HEK293 (cell line): ENCODE measurements at regions not wholly inside any gene's neighbourhood (a gene's known extent, or its start where the extent isn't known, plus 50 kb on each side); places are given as distances from the start of the nearest gene placed in this dataset.

ENCODE experiments used
- CTCF ChIA-PET: fragments of 350-600 bp; formaldehyde crosslinking; extraction: SDS; loops from one replicate; lab custom pipeline; 2021; ENCODE audit warnings: antibody characterized with exemption; lab: Yijun Ruan, JAX
- POLR2A ChIA-PET: fragments of 300-600 bp; formaldehyde crosslinking; extraction: SDS; loops from one replicate; lab custom pipeline; 2020; ENCODE audit warnings: antibody characterized with exemption, inconsistent platforms; lab: Yijun Ruan, JAX
- H3K27ac ChIP-seq: fragments of 200-500 bp; sonication (Bioruptor generic); 2 replicates; pipeline ENCODE4 v1.5.1; 2014; ENCODE audit warnings: low read depth, low read length, control low read depth, inconsistent platforms; ENCODE audit errors: extremely low read depth
- H3K36me3 ChIP-seq, 2 experiments: fragments of 200-500 bp in 1 of 2; sonication (Bioruptor generic) in 1 of 2; 1 replicate in 1 of 2; 2 replicates in 1 of 2; pipeline ENCODE4 v1.5.1; 2014 to 2017; ENCODE audit warnings: inconsistent platforms in 2 of 2, low read length in 2 of 2; ENCODE audit not compliant: control insufficient read depth in 2 of 2, insufficient read depth in 1 of 2
- H3K4me1 ChIP-seq: fragments of 200-500 bp; sonication (Bioruptor generic); 2 replicates; pipeline ENCODE4 v1.5.1; 2014; ENCODE audit warnings: mild to moderate bottlenecking, low read length, inconsistent platforms; ENCODE audit not compliant: control insufficient read depth, insufficient read depth
- H3K4me3 ChIP-seq: 2 replicates; pipeline ENCODE4 v1.5.1; 2011; ENCODE audit warnings: low read depth, mild to moderate bottlenecking, control low read depth, low read length, moderate library complexity
- H3K9me3 ChIP-seq: fragments of 200-500 bp; sonication (Bioruptor generic); 2 replicates; pipeline ENCODE4 v1.5.1; 2014; ENCODE audit warnings: low read depth, low read length, inconsistent platforms; ENCODE audit not compliant: control insufficient read depth, insufficient read depth
- BCL11B ChIP-seq: fragments of 450-650 bp; formaldehyde crosslinking; IDR thresholded peaks from 2 replicates; pipeline ENCODE4 v1.5.1; 2016; ENCODE audit warnings: low read depth, missing biosample characterization, missing genetic modification characterization
- KLF9 ChIP-seq: fragments of 450-650 bp; formaldehyde crosslinking; IDR thresholded peaks from 2 replicates; pipeline ENCODE4 v1.5.1; 2016; ENCODE audit warnings: missing biosample characterization, missing genetic modification characterization, low read depth
- SCRT1 ChIP-seq: fragments of 450-650 bp; formaldehyde crosslinking; IDR thresholded peaks from 2 replicates; pipeline ENCODE4 v1.5.1; 2016; ENCODE audit warnings: missing biosample characterization, missing genetic modification characterization, borderline replicate concordance
- SP2 ChIP-seq: fragments of 450-650 bp; formaldehyde crosslinking; IDR thresholded peaks from 2 replicates; pipeline ENCODE4 v1.5.1; 2016; ENCODE audit warnings: missing biosample characterization, missing genetic modification characterization
- WT1 ChIP-seq: fragments of 450-650 bp; formaldehyde crosslinking; IDR thresholded peaks from 2 replicates; pipeline ENCODE4 v1.5.1; 2016; ENCODE audit warnings: missing biosample characterization, missing genetic modification characterization
- ZBTB17 ChIP-seq: fragments of 450-650 bp; formaldehyde crosslinking; IDR thresholded peaks from 2 replicates; pipeline ENCODE4 v1.5.1; 2016; ENCODE audit warnings: missing biosample characterization, missing genetic modification characterization
- ZFP41 ChIP-seq: fragments of 450-650 bp; formaldehyde crosslinking; IDR thresholded peaks from 2 replicates; pipeline ENCODE4 v1.5.1; 2016; ENCODE audit warnings: missing biosample characterization, missing genetic modification characterization, borderline replicate concordance
- ZFP69B ChIP-seq: fragments of 450-650 bp; formaldehyde crosslinking; IDR thresholded peaks from 2 replicates; pipeline ENCODE4 v1.5.1; 2016; ENCODE audit warnings: missing biosample characterization, missing genetic modification characterization
- ZIC2 ChIP-seq: fragments of 450-650 bp; formaldehyde crosslinking; IDR thresholded peaks from 2 replicates; pipeline ENCODE4 v1.5.1; 2016; ENCODE audit warnings: missing biosample characterization, missing genetic modification characterization
- ZNF16 ChIP-seq: fragments of 450-650 bp; formaldehyde crosslinking; IDR thresholded peaks from 2 replicates; pipeline ENCODE4 v1.5.1; 2016; ENCODE audit warnings: low read depth, missing biosample characterization, missing genetic modification characterization
- ZNF221 ChIP-seq: fragments of 450-650 bp; formaldehyde crosslinking; IDR thresholded peaks from 2 replicates; pipeline ENCODE4 v1.5.1; 2017; ENCODE audit warnings: missing biosample characterization, missing genetic modification characterization, borderline replicate concordance
- ZNF366 ChIP-seq: fragments of 450-650 bp; formaldehyde crosslinking; conservative IDR thresholded peaks from 2 replicates; pipeline ENCODE4 v1.5.1; 2016; ENCODE audit warnings: missing biosample characterization, missing genetic modification characterization
- ZNF394 ChIP-seq: fragments of 450-650 bp; formaldehyde crosslinking; IDR thresholded peaks from 2 replicates; pipeline ENCODE4 v1.5.1; 2016; ENCODE audit warnings: missing biosample characterization, missing genetic modification characterization, mild to moderate bottlenecking, moderate library complexity, borderline replicate concordance
- ZNF521 ChIP-seq: fragments of 450-650 bp; formaldehyde crosslinking; IDR thresholded peaks from 2 replicates; pipeline ENCODE4 v1.5.1; 2017; ENCODE audit warnings: missing biosample characterization, mild to moderate bottlenecking, missing genetic modification characterization
- ZNF529 ChIP-seq: fragments of 450-650 bp; formaldehyde crosslinking; IDR thresholded peaks from 2 replicates; pipeline ENCODE4 v1.5.1; 2017; ENCODE audit warnings: missing genetic modification characterization, missing biosample characterization; ENCODE audit not compliant: insufficient replicate concordance
- ZNF544 ChIP-seq: fragments of 450-650 bp; formaldehyde crosslinking; IDR thresholded peaks from 2 replicates; pipeline ENCODE4 v1.5.0; 2017; ENCODE audit warnings: missing biosample characterization, missing genetic modification characterization
- ZNF660 ChIP-seq: fragments of 450-650 bp; IDR thresholded peaks from 2 replicates; pipeline ENCODE4 v1.5.1; 2018; ENCODE audit warnings: missing biosample characterization, mild to moderate bottlenecking, missing genetic modification characterization
- ZNF670 ChIP-seq: fragments of 450-650 bp; formaldehyde crosslinking; IDR thresholded peaks from 2 replicates; pipeline ENCODE4 v1.5.1; 2016; ENCODE audit warnings: missing biosample characterization, missing genetic modification characterization, low read depth
- ZNF791 ChIP-seq: fragments of 450-650 bp; formaldehyde crosslinking; IDR thresholded peaks from 2 replicates; pipeline ENCODE4 v1.5.1; 2016; ENCODE audit warnings: missing biosample characterization, missing genetic modification characterization
- TF ChIP-seq, protein P1 (sequence below): fragments of 450-650 bp; formaldehyde crosslinking; IDR thresholded peaks from 2 replicates; pipeline ENCODE4 v1.5.1; 2016; ENCODE audit warnings: missing biosample characterization, missing genetic modification characterization
- TF ChIP-seq, protein P2 (sequence below): fragments of 450-650 bp; formaldehyde crosslinking; IDR thresholded peaks from 2 replicates; pipeline ENCODE4 v1.5.1; 2017; ENCODE audit warnings: missing biosample characterization, missing genetic modification characterization
- TF ChIP-seq, protein P3 (sequence below): fragments of 450-650 bp; formaldehyde crosslinking; IDR thresholded peaks from 2 replicates; pipeline ENCODE4 v1.5.1; 2016; ENCODE audit warnings: missing biosample characterization, missing genetic modification characterization
- TF ChIP-seq, protein P4 (sequence below): fragments of 450-650 bp; formaldehyde crosslinking; IDR thresholded peaks from 2 replicates; pipeline ENCODE4 v1.5.1; 2017; ENCODE audit warnings: missing biosample characterization, mild to moderate bottlenecking, missing genetic modification characterization, moderate library complexity
- TF ChIP-seq, protein P5 (sequence below): fragments of 450-650 bp; formaldehyde crosslinking; IDR thresholded peaks from 2 replicates; pipeline ENCODE4 v1.5.1; 2016; ENCODE audit warnings: missing biosample characterization, missing genetic modification characterization
- TF ChIP-seq, protein P6 (sequence below): fragments of 450-650 bp; IDR thresholded peaks from 2 replicates; pipeline ENCODE4 v1.5.1; 2018; ENCODE audit warnings: missing biosample characterization, mild to moderate bottlenecking, missing genetic modification characterization
- TF ChIP-seq, protein P7 (sequence below): fragments of 450-650 bp; formaldehyde crosslinking; IDR thresholded peaks from 2 replicates; pipeline ENCODE4 v1.5.1; 2016; ENCODE audit warnings: missing biosample characterization, missing genetic modification characterization, low read depth

DNA sequence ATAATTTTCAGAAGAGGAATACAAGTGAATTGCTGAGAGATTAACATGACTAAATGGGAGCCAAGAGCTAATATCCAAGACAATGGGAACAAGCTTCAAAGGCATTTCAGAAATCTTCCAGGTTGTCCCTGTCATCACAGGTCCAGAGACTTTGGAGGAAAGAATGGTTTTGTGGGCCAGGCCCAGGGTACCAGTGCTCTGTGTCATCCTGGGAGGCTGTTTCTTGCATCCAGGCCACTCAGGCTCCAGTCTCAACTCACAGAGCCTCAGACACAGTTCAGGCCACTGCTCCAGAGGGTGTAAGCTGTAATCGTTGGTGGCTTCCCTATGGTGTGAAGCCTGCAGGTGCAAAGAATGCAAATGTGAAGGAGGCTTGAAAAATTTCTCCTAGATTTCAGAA, 170.4 kb upstream of the NRG3 start:
- TF ChIP-seq ZNF16 (no peak), BCL11B (no peak), ZNF521 (tag by site-specific recombination) (no peak), ZNF660 (tag by site-specific recombination) (no peak), WT1 (tag by site-specific recombination) (no peak), ZFP41 (tag by site-specific recombination) (no peak), ZNF221 (tag by site-specific recombination) (no peak)
- TF ChIP-seq, protein P1, sequence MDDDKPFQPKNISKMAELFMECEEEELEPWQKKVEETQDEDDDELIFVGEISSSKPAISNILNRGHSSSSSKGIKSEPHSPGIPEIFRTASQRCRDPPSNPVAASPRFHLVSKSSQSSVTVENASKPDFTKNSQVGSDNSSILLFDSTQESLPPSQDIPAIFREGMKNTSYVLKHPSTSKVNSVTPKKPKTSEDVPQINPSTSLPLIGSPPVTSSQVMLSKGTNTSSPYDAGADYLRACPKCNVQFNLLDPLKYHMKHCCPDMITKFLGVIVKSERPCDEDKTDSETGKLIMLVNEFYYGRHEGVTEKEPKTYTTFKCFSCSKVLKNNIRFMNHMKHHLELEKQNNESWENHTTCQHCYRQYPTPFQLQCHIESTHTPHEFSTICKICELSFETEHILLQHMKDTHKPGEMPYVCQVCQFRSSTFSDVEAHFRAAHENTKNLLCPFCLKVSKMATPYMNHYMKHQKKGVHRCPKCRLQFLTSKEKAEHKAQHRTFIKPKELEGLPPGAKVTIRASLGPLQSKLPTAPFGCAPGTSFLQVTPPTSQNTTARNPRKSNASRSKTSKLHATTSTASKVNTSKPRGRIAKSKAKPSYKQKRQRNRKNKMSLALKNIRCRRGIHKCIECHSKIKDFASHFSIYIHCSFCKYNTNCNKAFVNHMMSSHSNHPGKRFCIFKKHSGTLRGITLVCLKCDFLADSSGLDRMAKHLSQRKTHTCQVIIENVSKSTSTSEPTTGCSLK (tag by site-specific recombination): no peak
- TF ChIP-seq, protein P2, sequence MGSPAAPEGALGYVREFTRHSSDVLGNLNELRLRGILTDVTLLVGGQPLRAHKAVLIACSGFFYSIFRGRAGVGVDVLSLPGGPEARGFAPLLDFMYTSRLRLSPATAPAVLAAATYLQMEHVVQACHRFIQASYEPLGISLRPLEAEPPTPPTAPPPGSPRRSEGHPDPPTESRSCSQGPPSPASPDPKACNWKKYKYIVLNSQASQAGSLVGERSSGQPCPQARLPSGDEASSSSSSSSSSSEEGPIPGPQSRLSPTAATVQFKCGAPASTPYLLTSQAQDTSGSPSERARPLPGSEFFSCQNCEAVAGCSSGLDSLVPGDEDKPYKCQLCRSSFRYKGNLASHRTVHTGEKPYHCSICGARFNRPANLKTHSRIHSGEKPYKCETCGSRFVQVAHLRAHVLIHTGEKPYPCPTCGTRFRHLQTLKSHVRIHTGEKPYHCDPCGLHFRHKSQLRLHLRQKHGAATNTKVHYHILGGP (tag by site-specific recombination): no peak
- TF ChIP-seq, protein P3, sequence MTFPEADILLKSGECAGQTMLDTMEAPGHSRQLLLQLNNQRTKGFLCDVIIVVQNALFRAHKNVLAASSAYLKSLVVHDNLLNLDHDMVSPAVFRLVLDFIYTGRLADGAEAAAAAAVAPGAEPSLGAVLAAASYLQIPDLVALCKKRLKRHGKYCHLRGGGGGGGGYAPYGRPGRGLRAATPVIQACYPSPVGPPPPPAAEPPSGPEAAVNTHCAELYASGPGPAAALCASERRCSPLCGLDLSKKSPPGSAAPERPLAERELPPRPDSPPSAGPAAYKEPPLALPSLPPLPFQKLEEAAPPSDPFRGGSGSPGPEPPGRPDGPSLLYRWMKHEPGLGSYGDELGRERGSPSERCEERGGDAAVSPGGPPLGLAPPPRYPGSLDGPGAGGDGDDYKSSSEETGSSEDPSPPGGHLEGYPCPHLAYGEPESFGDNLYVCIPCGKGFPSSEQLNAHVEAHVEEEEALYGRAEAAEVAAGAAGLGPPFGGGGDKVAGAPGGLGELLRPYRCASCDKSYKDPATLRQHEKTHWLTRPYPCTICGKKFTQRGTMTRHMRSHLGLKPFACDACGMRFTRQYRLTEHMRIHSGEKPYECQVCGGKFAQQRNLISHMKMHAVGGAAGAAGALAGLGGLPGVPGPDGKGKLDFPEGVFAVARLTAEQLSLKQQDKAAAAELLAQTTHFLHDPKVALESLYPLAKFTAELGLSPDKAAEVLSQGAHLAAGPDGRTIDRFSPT (tag by site-specific recombination): no peak
- TF ChIP-seq, protein P4, sequence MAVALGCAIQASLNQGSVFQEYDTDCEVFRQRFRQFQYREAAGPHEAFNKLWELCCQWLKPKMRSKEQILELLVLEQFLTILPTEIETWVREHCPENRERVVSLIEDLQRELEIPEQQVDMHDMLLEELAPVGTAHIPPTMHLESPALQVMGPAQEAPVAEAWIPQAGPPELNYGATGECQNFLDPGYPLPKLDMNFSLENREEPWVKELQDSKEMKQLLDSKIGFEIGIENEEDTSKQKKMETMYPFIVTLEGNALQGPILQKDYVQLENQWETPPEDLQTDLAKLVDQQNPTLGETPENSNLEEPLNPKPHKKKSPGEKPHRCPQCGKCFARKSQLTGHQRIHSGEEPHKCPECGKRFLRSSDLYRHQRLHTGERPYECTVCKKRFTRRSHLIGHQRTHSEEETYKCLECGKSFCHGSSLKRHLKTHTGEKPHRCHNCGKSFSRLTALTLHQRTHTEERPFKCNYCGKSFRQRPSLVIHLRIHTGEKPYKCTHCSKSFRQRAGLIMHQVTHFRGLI (tag by site-specific recombination): no peak
- ChIA-PET POLR2A (no interaction called here), CTCF (no interaction called here)
- Histone ChIP-seq H3K9me3 (no peaks in the 10 kb centered on the region), H3K4me3 (no peak overlapping the region), H3K27ac (no peak overlapping the region), H3K36me3 (no peaks in the 10 kb centered on the region), H3K4me1 (no peaks in the 10 kb centered on the region)

DNA sequence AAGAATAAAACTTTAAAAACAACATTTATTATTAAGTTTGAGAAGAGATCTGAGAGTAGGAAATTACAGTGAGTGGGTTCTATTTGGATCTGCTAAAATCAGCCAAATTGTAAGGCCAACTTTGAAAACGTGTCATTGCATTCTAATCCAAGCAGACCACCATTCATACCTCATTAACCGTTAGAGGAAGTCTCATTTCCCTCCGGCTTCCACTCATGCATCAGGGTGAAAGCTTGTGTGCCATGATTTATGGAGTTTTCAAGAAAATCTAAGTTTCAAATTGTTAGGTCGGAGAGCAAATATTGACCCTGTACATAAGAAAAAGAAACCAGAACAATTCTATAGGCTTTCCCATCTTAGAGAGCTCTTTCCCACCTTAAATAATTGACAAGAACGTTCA, 166.6 kb upstream of the NRG3 start:
- H3K27ac ChIP-seq: no peak overlapping the region
- ChIA-PET CTCF (no interaction called here), POLR2A (no interaction called here)
- no peaks in the 10 kb centered on the region for H3K4me1 ChIP-seq
- H3K9me3 ChIP-seq: no peaks in the 10 kb centered on the region
- H3K4me3 ChIP-seq: no peak overlapping the region
- H3K36me3 ChIP-seq: no peaks in the 10 kb centered on the region
- TF ChIP-seq ZNF366 (tag by site-specific recombination) (no peak), ZNF670 (tag by site-specific recombination) (no peak), ZFP69B (tag by site-specific recombination) (no peak), KLF9 (tag by site-specific recombination) (no peak), ZNF544 (no peak), ZIC2 (tag by site-specific recombination) (no peak), SP2 (tag by site-specific recombination) (no peak), SCRT1 (no peak), ZBTB17 (tag by site-specific recombination) (no peak), ZNF529 (tag by site-specific recombination) (no peak), ZNF791 (tag by site-specific recombination) (no peak), ZNF394 (tag by site-specific recombination) (no peak)
- TF ChIP-seq, protein P5, sequence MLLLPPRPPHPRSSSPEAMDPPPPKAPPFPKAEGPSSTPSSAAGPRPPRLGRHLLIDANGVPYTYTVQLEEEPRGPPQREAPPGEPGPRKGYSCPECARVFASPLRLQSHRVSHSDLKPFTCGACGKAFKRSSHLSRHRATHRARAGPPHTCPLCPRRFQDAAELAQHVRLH: no peak
- TF ChIP-seq, protein P6, sequence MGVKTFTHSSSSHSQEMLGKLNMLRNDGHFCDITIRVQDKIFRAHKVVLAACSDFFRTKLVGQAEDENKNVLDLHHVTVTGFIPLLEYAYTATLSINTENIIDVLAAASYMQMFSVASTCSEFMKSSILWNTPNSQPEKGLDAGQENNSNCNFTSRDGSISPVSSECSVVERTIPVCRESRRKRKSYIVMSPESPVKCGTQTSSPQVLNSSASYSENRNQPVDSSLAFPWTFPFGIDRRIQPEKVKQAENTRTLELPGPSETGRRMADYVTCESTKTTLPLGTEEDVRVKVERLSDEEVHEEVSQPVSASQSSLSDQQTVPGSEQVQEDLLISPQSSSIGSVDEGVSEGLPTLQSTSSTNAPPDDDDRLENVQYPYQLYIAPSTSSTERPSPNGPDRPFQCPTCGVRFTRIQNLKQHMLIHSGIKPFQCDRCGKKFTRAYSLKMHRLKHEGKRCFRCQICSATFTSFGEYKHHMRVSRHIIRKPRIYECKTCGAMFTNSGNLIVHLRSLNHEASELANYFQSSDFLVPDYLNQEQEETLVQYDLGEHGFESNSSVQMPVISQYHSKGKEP: no peak
- TF ChIP-seq, protein P7, sequence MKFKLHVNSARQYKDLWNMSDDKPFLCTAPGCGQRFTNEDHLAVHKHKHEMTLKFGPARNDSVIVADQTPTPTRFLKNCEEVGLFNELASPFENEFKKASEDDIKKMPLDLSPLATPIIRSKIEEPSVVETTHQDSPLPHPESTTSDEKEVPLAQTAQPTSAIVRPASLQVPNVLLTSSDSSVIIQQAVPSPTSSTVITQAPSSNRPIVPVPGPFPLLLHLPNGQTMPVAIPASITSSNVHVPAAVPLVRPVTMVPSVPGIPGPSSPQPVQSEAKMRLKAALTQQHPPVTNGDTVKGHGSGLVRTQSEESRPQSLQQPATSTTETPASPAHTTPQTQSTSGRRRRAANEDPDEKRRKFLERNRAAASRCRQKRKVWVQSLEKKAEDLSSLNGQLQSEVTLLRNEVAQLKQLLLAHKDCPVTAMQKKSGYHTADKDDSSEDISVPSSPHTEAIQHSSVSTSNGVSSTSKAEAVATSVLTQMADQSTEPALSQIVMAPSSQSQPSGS (tag by site-specific recombination): no peak
